Right lobe of liver (tissue), 4 donors: ENCODE measurements at regions not wholly inside any gene's neighbourhood (a gene's known extent, or its start where the extent isn't known, plus 50 kb on each side); places are given as distances from the start of the nearest gene placed in this dataset.

Source experiments
- CTCF ChIP-seq, 4 donors: fragments of 200-600 bp in 3 of 4; fragments of 450-650 bp in 1 of 4; IDR thresholded peaks; one replicate each; pipeline versions ENCODE4 v1.5.1 to v1.8.0; 2016 to 2022; ENCODE audit warnings: antibody characterized with exemption in 4 of 4, mild to moderate bottlenecking in 2 of 4
- POLR2A ChIP-seq: fragments of 450-650 bp; IDR thresholded peaks from one replicate; pipeline ENCODE4 v1.6.1; 2017; ENCODE audit warnings: antibody characterized with exemption, mild to moderate bottlenecking
- donor health status: DM: no; HTN: no; CAD: no.
- donor health status: DM: no; HTN: no; CAD: no.
- donor health status: DM: no; HTN: yes; CAD: no.

- no peak for TF ChIP-seq CTCF (IDR thresholded peaks at IDR 0.05)
- no peak for TF ChIP-seq POLR2A
Measured at GRCh38 chr13:73677048-73677601, 457.1 kb downstream of the KLF12 start.
